NCI-H524 (cell line): ENCODE measurements at regions not wholly inside any gene's neighbourhood (a gene's known extent, or its start where the extent isn't known, plus 50 kb on each side); places are given as distances from the start of the nearest gene placed in this dataset.

Experiments used
- DNase-seq, 2 experiments: peaks; one replicate each; lab custom pipeline; 2025; lab: John Stamatoyannopoulos, UW

DNA sequence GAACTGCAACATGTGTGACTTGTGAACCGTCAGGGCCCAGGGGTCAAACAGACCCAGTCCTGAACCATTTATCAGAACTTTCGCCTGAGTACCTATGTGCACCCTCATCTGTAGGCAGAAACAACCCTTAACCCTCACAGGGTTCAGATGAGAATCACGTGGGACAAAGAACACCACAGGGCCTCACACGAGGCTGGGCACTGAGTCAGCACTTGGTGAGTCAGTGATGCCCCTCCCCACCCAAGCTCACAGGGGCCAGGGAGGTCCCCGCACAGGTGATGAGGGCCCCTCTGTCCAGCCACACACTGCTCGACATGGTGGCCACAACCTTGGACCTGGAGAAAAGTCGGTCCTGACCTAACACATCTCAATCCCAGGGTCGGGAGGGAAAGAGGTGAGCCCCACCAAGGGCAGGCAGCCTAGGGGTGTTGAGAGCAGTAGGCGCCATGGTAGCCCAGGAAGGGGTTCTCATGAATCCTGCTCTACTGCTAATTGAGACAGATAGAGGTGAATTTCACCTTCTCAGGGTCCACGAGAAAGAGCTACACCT, 176.4 kb downstream of the SHANK2 start:
- no peak for DNase-seq

DNA sequence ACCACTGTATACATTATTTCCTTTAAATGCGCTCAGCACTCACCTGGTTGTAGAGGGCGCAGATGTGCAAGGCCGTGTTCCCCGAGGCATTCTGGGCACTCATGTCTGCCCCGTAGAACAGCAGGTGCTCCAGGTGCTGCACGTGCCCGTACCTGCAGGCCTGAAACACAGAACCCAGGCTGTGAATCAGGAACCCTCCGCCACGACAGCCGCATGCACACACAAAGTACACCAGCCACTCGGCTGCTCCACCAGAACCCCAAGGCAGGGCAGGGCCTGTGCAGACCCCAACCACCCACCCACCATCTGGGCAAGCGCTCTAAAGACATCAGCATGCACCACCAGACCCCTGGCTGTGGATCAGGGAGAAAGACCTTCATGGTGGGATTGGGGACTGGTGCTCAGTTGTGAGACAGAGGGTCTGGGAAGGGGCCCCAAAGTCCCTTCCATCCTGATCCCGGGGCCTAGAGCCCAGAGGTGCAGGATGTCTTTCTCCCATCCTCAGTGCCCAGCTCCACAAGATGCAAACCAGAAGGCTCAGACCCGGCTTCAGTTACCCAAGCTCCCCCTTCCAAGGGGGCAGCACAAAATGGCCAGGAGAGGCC, 177.2 kb downstream of the SHANK2 start:
- DNase-seq, result no peak

DNA sequence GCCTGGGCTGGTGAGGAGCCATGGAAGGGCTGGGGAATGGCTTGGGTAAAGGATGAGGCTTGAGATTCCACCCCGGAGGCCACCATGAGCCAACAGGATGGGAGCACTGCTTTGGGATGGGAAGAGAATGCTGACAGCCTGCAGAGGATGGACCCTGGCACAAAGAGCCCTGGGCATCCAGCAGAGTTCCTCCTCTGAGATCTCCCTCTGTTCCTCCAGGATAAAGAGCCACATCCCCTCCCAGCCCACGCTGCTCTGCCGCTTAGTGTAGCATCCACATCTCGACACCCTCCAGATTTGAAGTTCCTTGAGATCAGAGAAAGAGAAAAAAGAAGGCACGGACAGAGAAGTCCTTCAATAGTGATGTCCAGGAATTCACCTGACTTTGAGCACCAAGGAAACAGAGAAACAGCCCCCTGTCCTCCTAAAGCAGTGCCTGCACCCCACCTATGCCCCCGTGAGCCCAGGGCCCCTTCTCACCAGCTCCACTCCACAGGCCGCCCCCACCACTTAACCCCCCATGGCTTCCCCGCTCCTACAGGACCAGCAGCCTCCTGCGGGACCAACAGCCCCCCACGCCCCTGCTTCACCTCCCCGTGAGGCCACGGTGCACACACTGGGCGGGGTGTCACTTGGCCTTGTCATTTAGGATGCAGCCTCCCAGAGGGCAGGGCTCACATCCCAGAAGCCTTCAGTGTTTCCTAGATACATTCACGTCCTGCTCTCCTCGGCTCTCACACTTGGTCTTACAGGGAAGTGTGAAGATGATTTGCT, 180.5 kb downstream of the SHANK2 start:
- DNase-seq, result no peak

DNA sequence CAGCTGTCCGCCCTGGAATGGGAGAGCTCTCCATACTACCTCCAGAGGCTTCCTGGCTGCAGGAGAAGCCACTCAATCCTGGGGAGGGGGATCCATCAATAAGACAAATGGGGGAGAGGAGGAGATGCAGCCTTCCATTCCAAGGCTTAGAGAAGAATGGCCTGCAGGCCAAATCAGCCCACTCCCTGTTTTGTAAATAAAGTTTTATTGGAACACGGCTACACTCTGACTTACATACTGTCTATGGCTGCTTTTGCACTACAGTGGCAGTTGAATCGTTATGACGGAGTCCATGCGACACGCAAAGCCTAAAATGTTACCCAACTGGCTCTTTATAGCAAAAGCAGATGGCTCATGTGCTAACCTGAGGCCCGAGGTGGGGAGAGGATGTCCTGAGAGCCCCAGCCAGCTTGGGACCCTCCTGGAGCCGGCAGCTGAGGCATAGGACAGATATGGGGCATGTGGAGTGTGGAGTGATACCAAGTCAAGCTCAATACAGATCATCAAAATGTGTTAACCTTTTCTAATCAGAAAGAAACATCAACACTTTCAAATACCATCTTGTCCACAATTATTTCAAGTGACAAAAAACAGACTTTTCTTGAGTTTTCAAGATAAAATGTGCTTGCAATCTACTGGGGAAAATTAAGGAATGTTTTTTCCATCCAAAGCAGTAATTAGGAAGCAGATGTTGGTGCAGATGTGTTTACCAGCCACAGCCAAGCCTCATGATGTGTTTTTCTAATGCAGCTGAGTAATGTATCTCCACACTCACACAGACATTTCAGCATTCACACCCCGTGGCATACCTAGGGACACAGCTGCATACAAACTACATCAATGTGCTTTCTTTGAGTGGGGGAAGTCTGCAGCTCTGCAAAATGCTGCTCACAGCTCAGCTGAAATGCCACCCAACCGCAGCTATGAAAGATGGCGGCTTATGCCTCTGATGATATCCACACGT, 181.6 kb downstream of the SHANK2 start:
- DNase-seq, result no peak

DNA sequence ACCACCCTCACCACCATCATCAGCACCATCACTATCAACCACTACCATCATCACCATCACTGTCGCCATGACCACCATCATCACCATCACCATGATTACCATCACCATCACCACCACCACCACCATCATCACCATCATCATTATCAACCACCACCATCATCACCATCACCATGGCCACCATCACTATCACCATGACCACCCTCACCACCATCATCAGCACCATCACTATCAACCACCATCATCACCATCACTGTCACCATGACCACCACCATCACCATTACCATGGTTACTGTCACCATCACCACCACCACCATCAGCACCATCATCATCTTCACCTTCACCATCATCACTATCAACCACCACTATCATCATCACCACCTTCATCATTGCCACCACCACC, 183.4 kb downstream of the SHANK2 start:
- no peak for DNase-seq

DNA sequence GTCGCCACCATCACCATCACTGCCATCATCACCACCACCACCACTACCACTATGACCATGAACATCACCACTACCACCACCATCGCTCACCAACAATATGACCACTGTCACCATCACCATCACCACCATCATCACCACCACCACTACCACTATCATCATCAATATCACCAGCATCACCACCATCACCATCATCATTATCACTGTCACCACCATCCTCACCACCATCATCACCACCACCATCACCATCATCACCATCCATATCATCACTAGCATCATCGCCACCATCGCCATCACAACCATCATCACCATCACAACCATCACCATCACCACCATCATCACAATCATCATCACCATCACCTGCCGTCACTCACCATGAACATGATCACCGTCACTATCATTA, 184.6 kb downstream of the SHANK2 start:
- no peak for DNase-seq

DNA sequence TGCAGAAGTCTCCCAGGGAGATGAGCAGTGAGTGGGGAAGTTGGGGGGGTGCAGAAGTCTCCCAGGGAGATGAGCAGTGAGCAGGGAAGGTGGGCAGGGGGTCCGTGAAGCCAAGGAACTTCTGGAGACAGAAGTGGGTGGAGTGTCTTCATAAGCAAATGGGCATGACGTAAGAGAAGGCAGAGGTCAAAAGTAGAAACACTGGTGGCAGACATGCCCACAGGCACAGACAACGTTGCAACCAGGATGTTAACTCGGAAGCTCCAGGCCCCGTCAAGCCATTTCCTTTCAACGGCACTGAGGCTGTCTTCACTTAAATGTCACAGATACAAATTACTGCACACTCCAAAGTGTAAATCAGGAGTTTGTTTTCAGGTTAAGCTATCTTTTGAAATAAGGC, 186.1 kb downstream of the SHANK2 start:
- DNase-seq, result no peak

DNA sequence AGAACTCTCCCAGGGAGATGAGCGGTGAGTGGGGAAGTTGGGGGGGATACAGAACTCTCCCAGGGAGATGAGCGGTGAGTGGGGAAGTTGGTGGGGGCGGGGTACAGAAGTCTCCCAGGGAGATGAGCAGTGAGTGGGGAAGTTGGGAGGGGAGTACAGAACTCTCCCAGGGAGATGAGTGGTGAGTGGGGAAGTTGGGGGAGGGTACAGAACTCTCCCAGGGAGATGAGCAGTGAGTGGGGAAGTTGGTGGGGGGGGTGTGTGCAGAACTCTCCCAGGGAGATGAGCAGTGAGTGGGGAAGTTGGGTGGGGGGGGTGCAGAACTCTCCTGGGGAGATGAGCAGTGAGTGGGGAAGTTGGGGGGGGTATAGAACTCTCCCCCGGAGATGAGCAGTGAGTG, 186.5 kb downstream of the SHANK2 start:
- no peak for DNase-seq

DNA sequence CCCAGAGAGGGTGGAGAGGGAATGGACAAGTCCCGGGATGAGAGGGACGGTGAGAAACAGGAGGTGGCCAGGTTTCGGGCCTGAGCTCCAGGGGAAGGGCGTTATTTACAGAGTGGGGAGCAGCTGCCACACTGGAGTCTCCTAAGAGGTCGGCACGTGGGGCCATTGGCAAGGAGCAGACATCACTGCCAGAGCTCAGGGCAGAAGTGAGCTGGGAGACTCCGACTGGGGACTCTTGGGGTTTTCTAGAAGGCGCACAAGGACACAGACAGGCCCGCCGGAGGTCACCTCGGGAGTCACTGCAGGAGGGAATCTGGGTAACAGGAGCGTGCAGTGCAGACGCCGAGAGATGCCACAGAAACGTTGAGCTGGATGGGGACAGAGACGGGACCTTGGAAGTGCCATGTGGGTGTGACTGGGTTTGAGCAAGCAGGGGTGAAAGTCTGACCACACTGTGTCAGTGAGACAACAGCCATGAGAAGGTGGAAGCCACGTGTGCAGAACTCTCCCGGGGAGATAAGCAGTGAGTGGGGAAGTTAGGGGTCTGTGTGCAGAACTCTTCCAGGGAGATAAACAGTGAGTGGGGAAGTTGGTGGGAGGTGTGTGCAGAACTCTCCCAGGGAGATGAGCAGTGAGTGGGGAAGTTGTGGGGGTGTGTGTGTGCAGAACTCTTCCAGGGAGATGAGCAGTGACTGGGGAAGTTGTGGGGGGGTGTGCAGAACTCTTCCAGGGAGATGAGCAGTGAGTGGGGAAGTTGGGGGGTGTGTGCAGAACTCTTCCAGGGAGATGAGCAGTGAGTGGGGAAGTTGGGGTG, 187.5 kb downstream of the SHANK2 start:
- DNase-seq, result no peak

DNA sequence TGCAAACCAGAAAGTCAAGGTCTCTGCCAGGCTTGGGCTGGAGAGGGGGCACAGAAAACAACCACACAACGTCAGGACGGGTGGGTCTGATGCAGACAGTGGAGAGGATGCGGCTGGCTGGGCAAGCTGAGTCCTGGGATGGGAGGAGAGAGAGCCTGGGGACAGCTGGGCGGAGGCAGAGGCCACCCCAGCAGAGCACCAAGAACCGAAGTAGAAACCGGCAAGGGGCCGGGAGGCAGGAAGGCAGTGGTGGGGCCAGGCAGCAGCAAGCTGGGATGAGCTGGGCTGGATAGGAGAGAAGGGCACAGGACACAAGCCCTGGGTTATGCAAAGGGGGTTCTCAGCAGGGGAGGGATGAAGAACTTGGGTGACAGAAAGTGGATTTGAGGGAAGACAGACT, 188.2 kb downstream of the SHANK2 start:
- no peak for DNase-seq

DNA sequence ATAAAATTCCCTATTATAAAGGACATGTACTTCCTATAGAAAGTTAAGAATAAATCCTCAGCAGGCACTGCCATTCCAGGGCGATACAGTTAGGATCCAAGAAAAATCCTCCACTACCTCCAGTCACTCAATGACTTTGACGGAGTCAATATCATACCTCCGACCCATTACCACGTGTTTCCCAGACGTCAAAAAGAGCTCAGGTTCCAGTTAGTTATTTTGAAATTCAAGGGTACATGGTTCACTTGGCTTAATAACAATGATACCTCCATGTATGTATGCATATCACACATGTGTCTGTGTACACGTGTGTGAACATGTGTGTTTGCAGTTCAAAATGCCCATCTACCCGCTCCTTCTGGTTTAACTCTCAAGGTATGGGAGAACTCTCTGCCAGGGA, 189.2 kb downstream of the SHANK2 start:
- no peak for DNase-seq

DNA sequence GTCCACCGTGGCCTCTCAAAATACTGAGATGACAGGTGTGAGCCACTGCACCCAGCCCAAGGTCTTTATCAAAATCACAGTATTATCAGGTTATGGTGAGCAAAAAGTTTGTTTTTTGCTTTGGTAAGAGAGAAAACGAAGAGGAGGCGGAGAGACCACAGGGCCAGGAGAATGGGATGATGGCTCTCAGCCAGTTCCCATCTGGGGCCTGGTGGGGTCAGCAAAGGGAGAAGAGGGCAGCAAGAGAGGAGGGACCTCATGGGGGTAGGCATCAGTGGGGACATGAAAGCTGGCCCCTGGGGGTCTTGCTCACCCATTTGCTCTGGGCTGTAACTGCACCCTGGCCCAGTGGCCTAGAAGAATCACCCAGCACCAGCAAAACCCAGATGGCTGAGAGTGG, 190.2 kb downstream of the SHANK2 start:
- no peak for DNase-seq

DNA sequence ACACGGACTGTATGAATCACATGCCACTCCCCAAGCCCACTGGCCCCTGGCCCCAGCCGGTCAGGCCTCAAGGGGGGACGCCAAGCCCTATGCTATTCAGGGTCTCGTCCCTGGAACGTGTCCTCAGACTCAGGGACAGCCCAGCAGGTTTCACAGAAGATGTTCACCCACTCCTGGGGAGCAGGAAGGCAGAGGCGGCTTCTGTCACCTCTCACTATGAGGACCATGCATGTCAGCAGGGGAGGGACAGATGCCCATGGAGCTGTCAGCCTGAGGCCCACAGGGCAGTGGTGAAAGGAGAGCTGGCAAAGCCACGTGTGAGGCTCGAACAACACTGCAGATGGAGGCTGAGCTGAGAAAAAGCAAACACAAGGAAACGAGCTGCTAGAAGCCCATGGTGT, 192.0 kb downstream of the SHANK2 start:
- DNase-seq, result no peak

DNA sequence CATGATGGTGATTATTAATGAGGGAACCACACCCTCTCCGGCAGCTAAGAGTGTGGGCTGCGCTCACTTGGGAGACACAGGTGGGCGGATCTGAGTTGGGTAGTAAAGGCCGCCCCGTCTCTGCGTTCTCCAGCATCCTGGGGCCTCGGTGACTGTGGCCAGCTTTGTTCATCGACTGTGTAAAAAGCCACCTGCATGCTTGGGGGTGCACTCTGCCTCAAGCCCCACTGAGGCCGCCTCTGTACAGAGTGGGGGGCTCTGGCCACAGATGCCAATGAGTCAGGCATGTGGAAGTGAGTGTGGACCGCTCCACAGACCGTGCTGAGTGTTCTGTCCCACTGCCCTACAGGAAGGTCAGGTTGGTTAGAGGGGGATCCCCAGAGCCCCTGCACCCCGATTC, 192.7 kb downstream of the SHANK2 start:
- DNase-seq, result no peak

DNA sequence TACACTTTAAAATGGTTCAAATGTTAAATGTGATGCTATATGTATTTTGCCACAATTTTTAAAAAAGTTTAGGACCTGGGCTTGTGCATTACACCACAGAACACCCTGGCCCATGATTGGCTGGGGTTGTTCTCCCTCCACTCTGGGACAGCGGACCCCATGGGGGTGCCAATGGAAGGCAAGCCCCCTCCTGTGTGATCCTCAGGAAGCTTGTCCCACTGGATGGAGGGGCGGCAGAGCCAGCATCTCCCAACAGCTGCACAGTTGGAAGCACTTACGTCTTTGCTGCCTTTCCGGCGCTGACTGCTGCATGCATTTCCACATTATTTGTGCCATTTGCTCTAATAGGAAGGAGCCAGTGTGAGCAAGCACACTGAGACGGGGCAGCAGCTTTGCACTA, 196.5 kb downstream of the SHANK2 start:
- DNase-seq, result no peak
